GM21619 (cell line): ENCODE measurements at regions not wholly inside any gene's neighbourhood (a gene's known extent, or its start where the extent isn't known, plus 50 kb on each side); places are given as distances from the start of the nearest gene placed in this dataset.
"Not testable (repeated sequence)": the region's sequence is repeated elsewhere in the genome, so short reads cannot be mapped to it uniquely, and the experiment has no call there.

Experiments
- ATAC-seq: cut with Tn5 transposase; IDR thresholded peaks from one replicate; pipeline ENCODE4 v1.9.1; 2021; ENCODE audit not compliant: unreplicated experiment

GRCh38 chr6:11427723-11428245 is 109.8 kb upstream of the TMEM170B start:
- no peak for ATAC-seq

- no peak for ATAC-seq
Measured at GRCh38 chr6:11427091-11427722, 110.3 kb upstream of the TMEM170B start.

- ATAC-seq: no peak
Measured at GRCh38 chr6:11426571-11426970, 111.0 kb upstream of the TMEM170B start.

GRCh38 chr6:11425876-11426275 is 111.7 kb upstream of the TMEM170B start:
- no peak for ATAC-seq

GRCh38 chr6:11425431-11425871 is 112.1 kb upstream of the TMEM170B start:
- no peak for ATAC-seq

- ATAC-seq: no peak
Measured at GRCh38 chr6:11424395-11425034, 113.0 kb upstream of the TMEM170B start.

GRCh38 chr6:11423667-11424066 is 113.9 kb upstream of the TMEM170B start:
- ATAC-seq: no peak

GRCh38 chr6:11423072-11423471 is 114.5 kb upstream of the TMEM170B start:
- no peak for ATAC-seq

- ATAC-seq: no peak
Measured at GRCh38 chr6:11419763-11420453, 117.6 kb upstream of the TMEM170B start.

- no peak for ATAC-seq
Measured at GRCh38 chr6:11418290-11418905, 119.2 kb upstream of the TMEM170B start.

GRCh38 chr6:11416936-11417576 is 120.5 kb upstream of the TMEM170B start:
- ATAC-seq: no peak

GRCh38 chr6:11416099-11416935 is 121.2 kb upstream of the TMEM170B start:
- ATAC-seq: not testable (repeated sequence)

GRCh38 chr6:11415557-11415956 is 122.0 kb upstream of the TMEM170B start:
- ATAC-seq: no peak

- ATAC-seq: peak; percentile 51
Measured at GRCh38 chr6:11414176-11414963, 123.2 kb upstream of the TMEM170B start.

GRCh38 chr6:11413728-11414127 is 123.8 kb upstream of the TMEM170B start:
- ATAC-seq: no peak

- ATAC-seq: no peak
Measured at GRCh38 chr6:11413117-11413687, 124.3 kb upstream of the TMEM170B start.

GRCh38 chr6:11412616-11413015 is 124.9 kb upstream of the TMEM170B start:
- ATAC-seq: no peak

- ATAC-seq: no peak
Measured at GRCh38 chr6:11412011-11412424, 125.5 kb upstream of the TMEM170B start.

GRCh38 chr6:11411593-11411992 is 126.0 kb upstream of the TMEM170B start:
- ATAC-seq: no peak
